Keratinocyte (primary cell): ENCODE measurements at regions not wholly inside any gene's neighbourhood (a gene's known extent, or its start where the extent isn't known, plus 50 kb on each side); places are given as distances from the start of the nearest gene placed in this dataset.

Source experiments
- CTCF ChIP-seq, 3 experiments: IDR thresholded peaks in 1 of 3; conservative IDR thresholded peaks in 1 of 3; optimal IDR thresholded peaks in 1 of 3; 2 replicates in 2 of 3; 3 replicates in 1 of 3; pipeline versions ENCODE3 to v1.5.1; 2011; ENCODE audit warnings: low read length in 3 of 3, mild to moderate bottlenecking in 3 of 3, moderate library complexity in 2 of 3, control low read depth in 1 of 3, inconsistent platforms in 1 of 3; ENCODE audit not compliant: insufficient read depth in 2 of 3; ENCODE audit errors: extremely low read depth in 1 of 3
- EZH2 ChIP-seq: IDR thresholded peaks from one replicate; pipeline ENCODE4 v1.6.1; 2012; ENCODE audit warnings: inconsistent platforms, mild to moderate bottlenecking, low read length, moderate library complexity

- no peak for TF ChIP-seq CTCF (optimal IDR thresholded peaks at IDR 0.05 in 1 of 3, IDR thresholded peaks at IDR 0.05 in 1 of 3, conservative IDR thresholded peaks at IDR 0.05 in 1 of 3; ENCODE audit: extremely low read depth in 1 of 3, insufficient read depth in 2 of 3, low read length in 3 of 3)
- no peak for TF ChIP-seq EZH2
These were observed 63.9 kb upstream of the PHLPP1 start for GRCh38 chr18:62651276-62652056.
